Cardiac muscle cell (in vitro differentiated cells and primary cell): ENCODE measurements at regions not wholly inside any gene's neighbourhood (a gene's known extent, or its start where the extent isn't known, plus 50 kb on each side); places are given as distances from the start of the nearest gene placed in this dataset.

Experiments
- DNase-seq, 2 donors: peaks; one replicate each; pipeline versions ENCODE4 v3.0.0 to v3.0.0-alpha.2; 2010 to 2017; ENCODE audit warnings: low read depth in 1 of 2, low spot score in 1 of 2
- H3K27ac ChIP-seq: fragments of 200-600 bp; sonication (generic); 2 replicates; pipeline ENCODE4 v1.5.1; 2016
- H3K27me3 ChIP-seq: fragments of 200-600 bp; sonication (generic); 2 replicates; pipeline ENCODE4 v1.6.0; 2016; ENCODE audit warnings: control low read depth
- H3K36me3 ChIP-seq: fragments of 200-600 bp; sonication (generic); 2 replicates; pipeline ENCODE4 v1.5.1; 2016; ENCODE audit warnings: control low read depth
- H3K4me1 ChIP-seq: fragments of 200-600 bp; sonication (generic); 2 replicates; pipeline ENCODE4 v1.8.1; 2017; ENCODE audit warnings: low read depth, mild to moderate bottlenecking, mixed run types
- H3K4me3 ChIP-seq: fragments of 200-600 bp; sonication (generic); 2 replicates; pipeline ENCODE4 v1.5.1; 2016; ENCODE audit warnings: mild to moderate bottlenecking
- H3K9me3 ChIP-seq: fragments of 200-600 bp; sonication (generic); 2 replicates; pipeline ENCODE4 v1.5.1; 2017; ENCODE audit warnings: low read depth, mild to moderate bottlenecking, control low read depth
- CTCF ChIP-seq: IDR thresholded peaks from 2 replicates; pipeline ENCODE4 v1.5.1; 2012; ENCODE audit warnings: low read depth, mild to moderate bottlenecking, low read length

GRCh38 chr2:2720351-2720750 is 389.3 kb upstream of the MYT1L start:
- no peak for DNase-seq
- Histone ChIP-seq H3K4me3 (no peak overlapping the region), H3K4me1 (no peaks in the 10 kb centered on the region), H3K27me3 (no peaks in the 10 kb centered on the region), H3K36me3 (no peaks in the 10 kb centered on the region), H3K27ac (no peak overlapping the region), H3K9me3 (no peaks in the 10 kb centered on the region)
- TF ChIP-seq CTCF, result no peak

GRCh38 chr2:2719781-2720180 is 388.7 kb upstream of the MYT1L start:
- H3K27ac ChIP-seq, result no peak overlapping the region
- DNase-seq, result no peak
- no peak for TF ChIP-seq CTCF
- no peak overlapping the region for H3K4me3 ChIP-seq
- H3K4me1 ChIP-seq, result no peaks in the 10 kb centered on the region
- H3K9me3 ChIP-seq, result no peaks in the 10 kb centered on the region
- no peaks in the 10 kb centered on the region for H3K27me3 ChIP-seq
- H3K36me3 ChIP-seq, result no peaks in the 10 kb centered on the region

- peak in 1 of 2 donors; percentile 63 for DNase-seq
- Histone ChIP-seq H3K4me3 (no peak overlapping the region), H3K9me3 (no peaks in the 10 kb centered on the region), H3K27me3 (no peaks in the 10 kb centered on the region), H3K27ac (no peak overlapping the region), H3K4me1 (no peaks in the 10 kb centered on the region), H3K36me3 (no peaks in the 10 kb centered on the region)
- no peak for TF ChIP-seq CTCF
Observed at GRCh38 chr2:2719015-2719414, 387.9 kb upstream of the MYT1L start.

- Histone ChIP-seq H3K4me3 (no peak overlapping the region), H3K27me3 (no peaks in the 10 kb centered on the region), H3K4me1 (no peaks in the 10 kb centered on the region), H3K9me3 (no peaks in the 10 kb centered on the region), H3K27ac (no peak overlapping the region), H3K36me3 (no peaks in the 10 kb centered on the region)
- no peak for DNase-seq
- no peak for TF ChIP-seq CTCF
Observed at GRCh38 chr2:2717406-2717805, 386.3 kb upstream of the MYT1L start.

GRCh38 chr2:2716771-2717170 is 385.7 kb upstream of the MYT1L start:
- H3K4me1 ChIP-seq, result no peaks in the 10 kb centered on the region
- H3K36me3 ChIP-seq, result no peaks in the 10 kb centered on the region
- H3K9me3 ChIP-seq, result no peaks in the 10 kb centered on the region
- H3K27ac ChIP-seq, result no peak overlapping the region
- DNase-seq, result no peak
- no peaks in the 10 kb centered on the region for H3K27me3 ChIP-seq
- no peak overlapping the region for H3K4me3 ChIP-seq
- no peak for TF ChIP-seq CTCF

GRCh38 chr2:2715036-2715818 is 384.2 kb upstream of the MYT1L start:
- no peak for DNase-seq
- TF ChIP-seq CTCF, result no peak
- Histone ChIP-seq H3K9me3 (no peaks in the 10 kb centered on the region), H3K27ac (no peak overlapping the region), H3K4me1 (no peaks in the 10 kb centered on the region), H3K4me3 (no peak overlapping the region), H3K27me3 (no peaks in the 10 kb centered on the region), H3K36me3 (no peaks in the 10 kb centered on the region)
